Astrocyte (in vitro differentiated cells and primary cell): ENCODE measurements at regions not wholly inside any gene's neighbourhood (a gene's known extent, or its start where the extent isn't known, plus 50 kb on each side); places are given as distances from the start of the nearest gene placed in this dataset.

Source experiments
- DNase-seq: peaks from one replicate; pipeline ENCODE4 v3.0.0-alpha.2; 2010; ENCODE audit warnings: low read depth
- FAIRE-seq: peaks from 2 replicates; lab custom pipeline; 2011; peaks lifted over from hg19 to GRCh38; lab: Jason Lieb, UNC
- H2AFZ ChIP-seq: 2 replicates; pipeline ENCODE4 v1.6.0; 2012; ENCODE audit warnings: low read depth, low read length, inconsistent platforms
- H3K27ac ChIP-seq: 2 replicates; pipeline ENCODE4 v1.5.1; 2011; ENCODE audit warnings: low read depth, low read length, inconsistent platforms
- H3K27me3 ChIP-seq: 2 replicates; pipeline ENCODE4 v1.6.0; 2011; ENCODE audit warnings: low read length, inconsistent platforms; ENCODE audit not compliant: insufficient read depth
- H3K36me3 ChIP-seq: 2 replicates; pipeline ENCODE4 v1.5.1; 2011; ENCODE audit warnings: low read length, inconsistent platforms; ENCODE audit not compliant: insufficient read depth
- H3K4me1 ChIP-seq: 2 replicates; pipeline ENCODE4 v1.5.1; 2011; ENCODE audit warnings: low read length, inconsistent platforms; ENCODE audit not compliant: insufficient read depth
- H3K4me2 ChIP-seq: 2 replicates; pipeline ENCODE4 v1.6.0; 2012; ENCODE audit warnings: low read length, inconsistent platforms
- H3K4me3 ChIP-seq: 2 replicates; pipeline ENCODE4 v1.5.1; 2011; ENCODE audit warnings: low read depth, mild to moderate bottlenecking, low read length, inconsistent platforms; ENCODE audit not compliant: insufficient read depth
- H3K79me2 ChIP-seq: 2 replicates; pipeline ENCODE4 v1.6.0; 2012; ENCODE audit warnings: mild to moderate bottlenecking, low read length, inconsistent platforms; ENCODE audit not compliant: insufficient read depth
- H3K9ac ChIP-seq: 2 replicates; pipeline ENCODE4 v1.6.0; 2012; ENCODE audit warnings: mild to moderate bottlenecking, low read length, inconsistent platforms
- H3K9me3 ChIP-seq: 2 replicates; pipeline ENCODE4 v1.5.1; 2012; ENCODE audit warnings: low read depth, mild to moderate bottlenecking, low read length, inconsistent platforms; ENCODE audit not compliant: insufficient read depth
- H4K20me1 ChIP-seq: 2 replicates; pipeline ENCODE4 v1.6.0; 2012; ENCODE audit warnings: low read length, inconsistent platforms; ENCODE audit not compliant: insufficient read depth
- H3K27ac Mint-ChIP-seq: one replicate; pipeline ENCODE4 v1.8.0; 2021; ENCODE audit warnings: mild to moderate bottlenecking, mixed read lengths; ENCODE audit not compliant: unreplicated experiment
- H3K27me3 Mint-ChIP-seq: one replicate; pipeline ENCODE4 v1.8.0; 2021; ENCODE audit warnings: low read depth, mixed read lengths; ENCODE audit not compliant: unreplicated experiment
- H3K36me3 Mint-ChIP-seq: one replicate; pipeline ENCODE4 v1.8.0; 2021; ENCODE audit warnings: low read depth, mixed read lengths; ENCODE audit not compliant: unreplicated experiment
- H3K4me1 Mint-ChIP-seq: one replicate; pipeline ENCODE4 v1.8.0; 2021; ENCODE audit warnings: low read depth, mixed read lengths; ENCODE audit not compliant: unreplicated experiment
- H3K4me3 Mint-ChIP-seq: one replicate; pipeline ENCODE4 v1.8.0; 2021; ENCODE audit warnings: mild to moderate bottlenecking, moderate library complexity, mixed read lengths; ENCODE audit not compliant: unreplicated experiment
- H3K9me3 Mint-ChIP-seq: one replicate; pipeline ENCODE4 v1.8.0; 2021; ENCODE audit warnings: mild to moderate bottlenecking, mixed read lengths; ENCODE audit not compliant: unreplicated experiment
- CTCF ChIP-seq: IDR thresholded peaks from 2 replicates; pipeline ENCODE4 v1.5.1; 2011; ENCODE audit warnings: low read depth, mild to moderate bottlenecking, inconsistent platforms, low read length, moderate library complexity; ENCODE audit not compliant: insufficient read depth
- EZH2 ChIP-seq: IDR thresholded peaks from 2 replicates; pipeline ENCODE4 v1.6.1; 2012; ENCODE audit warnings: mild to moderate bottlenecking, low read length, inconsistent platforms; ENCODE audit not compliant: insufficient read depth

- no peaks in the 10 kb centered on the region for H3K4me1 ChIP-seq
- Mint-ChIP-seq H3K9me3 (peaks cover 3% of the 10 kb centered on the region), H3K27ac (no peak overlapping the region), H3K36me3 (no peaks in the 10 kb centered on the region), H3K4me1 (no peaks in the 10 kb centered on the region), H3K27me3 (no peaks in the 10 kb centered on the region), H3K4me3 (no peak overlapping the region)
- H3K4me2 ChIP-seq = no peak overlapping the region
- H3K9ac ChIP-seq = no peak overlapping the region
- H3K36me3 ChIP-seq = no peaks in the 10 kb centered on the region
- H2AFZ ChIP-seq = no peak overlapping the region
- H4K20me1 ChIP-seq = no peaks in the 10 kb centered on the region
- no peak overlapping the region for H3K4me3 ChIP-seq
- FAIRE-seq = no peak
- H3K27me3 ChIP-seq = no peaks in the 10 kb centered on the region
- H3K27ac ChIP-seq = no peak overlapping the region
- no peaks in the 10 kb centered on the region for H3K9me3 ChIP-seq
- TF ChIP-seq EZH2 = no peak
- no peak for TF ChIP-seq CTCF
- no peak for DNase-seq
- H3K79me2 ChIP-seq = no peaks in the 10 kb centered on the region
Observed at GRCh38 chr1:106879538-106879937, 176.9 kb upstream of the PRMT6 start.

GRCh38 chr1:106880226-106880625, 176.2 kb upstream of the PRMT6 start:
- no peaks in the 10 kb centered on the region for H3K9me3 ChIP-seq
- no peaks in the 10 kb centered on the region for H4K20me1 ChIP-seq
- no peak overlapping the region for H3K4me2 ChIP-seq
- H3K36me3 Mint-ChIP-seq = no peaks in the 10 kb centered on the region
- DNase-seq (no peak), FAIRE-seq (no peak)
- H3K4me3 Mint-ChIP-seq = no peak overlapping the region
- H3K4me3 ChIP-seq = no peak overlapping the region
- no peak overlapping the region for H3K9ac ChIP-seq
- TF ChIP-seq CTCF (no peak), EZH2 (no peak)
- no peaks in the 10 kb centered on the region for H3K36me3 ChIP-seq
- no peaks in the 10 kb centered on the region for H3K27me3 Mint-ChIP-seq
- H3K4me1 ChIP-seq = no peaks in the 10 kb centered on the region
- no peaks in the 10 kb centered on the region for H3K79me2 ChIP-seq
- no peak overlapping the region for H3K27ac ChIP-seq
- H3K9me3 Mint-ChIP-seq = peaks cover 3% of the 10 kb centered on the region
- H3K27me3 ChIP-seq = no peaks in the 10 kb centered on the region
- H3K4me1 Mint-ChIP-seq = no peaks in the 10 kb centered on the region
- H3K27ac Mint-ChIP-seq = no peak overlapping the region
- no peak overlapping the region for H2AFZ ChIP-seq

GRCh38 chr1:106883208-106883607, 173.3 kb upstream of the PRMT6 start:
- Histone ChIP-seq H3K27me3 (no peaks in the 10 kb centered on the region), H3K4me1 (no peaks in the 10 kb centered on the region), H3K4me3 (no peak overlapping the region), H3K9me3 (no peaks in the 10 kb centered on the region), H3K79me2 (no peaks in the 10 kb centered on the region), H3K4me2 (no peak overlapping the region), H3K36me3 (no peaks in the 10 kb centered on the region), H2AFZ (no peak overlapping the region), H4K20me1 (no peaks in the 10 kb centered on the region), H3K9ac (no peak overlapping the region), H3K27ac (no peak overlapping the region)
- H3K9me3 Mint-ChIP-seq = peaks cover 3% of the 10 kb centered on the region
- DNase-seq (no peak), FAIRE-seq (no peak)
- H3K27me3 Mint-ChIP-seq = no peaks in the 10 kb centered on the region
- no peaks in the 10 kb centered on the region for H3K36me3 Mint-ChIP-seq
- H3K4me1 Mint-ChIP-seq = no peaks in the 10 kb centered on the region
- no peak for TF ChIP-seq EZH2
- no peak for TF ChIP-seq CTCF
- H3K4me3 Mint-ChIP-seq = no peak overlapping the region
- no peak overlapping the region for H3K27ac Mint-ChIP-seq
